ENCODE measurements at regions not wholly inside any gene's neighbourhood (a gene's known extent, or its start where the extent isn't known, plus 50 kb on each side); places are given as distances from the start of the nearest gene placed in this dataset.

DNA sequence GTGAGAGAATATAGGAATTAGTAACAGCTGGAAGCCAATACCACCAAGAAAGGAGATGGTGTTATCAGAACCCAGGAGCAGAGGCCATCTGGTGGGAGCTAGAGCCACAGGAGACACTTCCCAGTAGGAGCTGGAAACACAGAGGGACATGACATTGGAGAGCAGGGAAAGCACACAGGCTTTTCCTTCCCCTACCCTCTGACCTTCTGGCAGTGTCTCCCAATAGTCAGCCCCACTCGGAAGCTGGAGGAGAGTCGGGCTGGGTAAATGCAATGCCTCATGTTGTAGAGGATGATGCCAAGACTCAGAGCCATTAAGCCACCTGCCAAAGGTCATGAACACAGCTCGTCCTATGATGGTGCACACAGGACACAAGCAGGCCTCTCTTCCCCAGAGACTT is 538.5 kb downstream of the BCL11B start:
- no peak overlapping the region for H2AFZ ChIP-seq (ENCODE audit: low read length)
- H3K79me2 ChIP-seq (ENCODE audit: insufficient read depth, low read length), result no peaks in the 10 kb centered on the region
- ATAC-seq (no peak), DNase-seq (ENCODE audit: low spot score) (no peak), FAIRE-seq (no peak)
- intact Hi-C loops (cut with micrococcal nuclease; ENCODE audit: unreplicated experiment) (no loop called here), in situ Hi-C loops (cut with HindIII; ENCODE audit: extremely low pct_ligation_motif_present, low pct_unique_long_range_greater_than_20kb) (no loop called here)
- H3K9ac ChIP-seq (ENCODE audit: insufficient read depth, low read depth, low read length), result no peak overlapping the region
- H3K27me3 ChIP-seq (ENCODE audit: control insufficient read depth in 1 of 2, insufficient read depth in 2 of 2, low read length in 2 of 2), result no peaks in the 10 kb centered on the region
- H3K27ac ChIP-seq (ENCODE audit: extremely low read length, insufficient read depth, low read length), result no peak overlapping the region
- ChIA-PET CTCF (ENCODE audit: low intra/inter-chr PET ratio, low total read pairs) (no interaction called here), POLR2A (no interaction called here)
- no peaks in the 10 kb centered on the region for H3K4me1 ChIP-seq (ENCODE audit: insufficient read depth, low read length)
- no peaks in the 10 kb centered on the region for H3K36me3 ChIP-seq (replicated peaks in 1 of 2; ENCODE audit: control insufficient read depth in 1 of 2, insufficient read depth in 2 of 2, low read length in 2 of 2)
- TF ChIP-seq, protein P1, sequence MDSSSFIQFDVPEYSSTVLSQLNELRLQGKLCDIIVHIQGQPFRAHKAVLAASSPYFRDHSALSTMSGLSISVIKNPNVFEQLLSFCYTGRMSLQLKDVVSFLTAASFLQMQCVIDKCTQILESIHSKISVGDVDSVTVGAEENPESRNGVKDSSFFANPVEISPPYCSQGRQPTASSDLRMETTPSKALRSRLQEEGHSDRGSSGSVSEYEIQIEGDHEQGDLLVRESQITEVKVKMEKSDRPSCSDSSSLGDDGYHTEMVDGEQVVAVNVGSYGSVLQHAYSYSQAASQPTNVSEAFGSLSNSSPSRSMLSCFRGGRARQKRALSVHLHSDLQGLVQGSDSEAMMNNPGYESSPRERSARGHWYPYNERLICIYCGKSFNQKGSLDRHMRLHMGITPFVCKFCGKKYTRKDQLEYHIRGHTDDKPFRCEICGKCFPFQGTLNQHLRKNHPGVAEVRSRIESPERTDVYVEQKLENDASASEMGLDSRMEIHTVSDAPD (CRISPR knock-in tag; IDR thresholded peaks at IDR 0.05), result no peak
- TF ChIP-seq ZFAT (CRISPR knock-in tag; conservative IDR thresholded peaks at IDR 0.05), result no peak
- peaks cover 47% of the 10 kb centered on the region for H3K9me3 ChIP-seq (ENCODE audit: low read length)
- 26% methylated on average over 3 of the region's 3 CpGs for WGBS (ENCODE audit: low lambda C conversion rate)
- H3K4me2 ChIP-seq (ENCODE audit: low read depth, low read length), result no peak overlapping the region
- BruUV-seq (replicated peaks), result no TSS peak
- no peak overlapping the region for H3K4me3 ChIP-seq (replicated peaks in 1 of 3; ENCODE audit: insufficient read depth in 1 of 3, low read depth in 2 of 3, low read length in 3 of 3)
- H4K20me1 ChIP-seq (ENCODE audit: insufficient read depth, low read length), result no peaks in the 10 kb centered on the region

DNA sequence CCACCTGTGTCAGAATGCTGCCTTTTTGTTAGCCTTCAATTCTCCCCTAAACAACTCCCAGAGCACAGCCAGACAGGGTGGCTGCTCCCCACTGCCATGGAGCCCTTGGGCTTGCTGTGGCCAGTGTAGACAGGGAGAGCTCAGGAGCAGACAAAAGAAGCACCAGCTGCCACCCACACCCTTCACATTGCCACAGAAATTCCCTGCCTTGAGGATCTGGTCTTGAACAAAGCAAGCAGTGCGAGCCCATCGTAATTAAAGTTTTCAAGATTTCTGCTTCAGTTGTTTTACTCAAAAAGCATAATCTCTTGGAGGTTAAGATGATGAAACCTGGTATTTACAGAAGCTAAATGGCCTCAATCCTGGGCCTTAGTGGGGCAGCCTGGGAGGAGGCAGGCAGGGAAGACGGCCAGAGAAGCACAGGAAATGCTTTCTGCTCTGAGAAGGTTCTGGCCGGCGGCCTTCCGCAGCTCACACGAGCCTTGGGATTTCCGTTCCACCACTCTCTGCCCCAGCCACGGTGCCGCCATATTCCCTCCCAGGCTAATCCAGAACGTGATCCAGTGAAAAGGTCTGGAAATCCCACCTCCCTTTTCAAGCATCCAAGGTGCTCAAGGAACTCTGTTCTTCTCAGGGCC is 535.2 kb downstream of the BCL11B start:
- POLR2A ChIA-PET, result no interaction called here
- Histone ChIP-seq H3K36me3 (replicated peaks in 1 of 2; ENCODE audit: control insufficient read depth in 1 of 2, insufficient read depth in 2 of 2, low read length in 2 of 2) (no peaks in the 10 kb centered on the region), H4K20me1 (ENCODE audit: insufficient read depth, low read length) (no peaks in the 10 kb centered on the region), H3K27ac (ENCODE audit: extremely low read length, insufficient read depth, low read length) (no peak overlapping the region), H3K27me3 (ENCODE audit: control insufficient read depth in 1 of 2, insufficient read depth in 2 of 2, low read length in 2 of 2) (no peaks in the 10 kb centered on the region), H3K4me2 (ENCODE audit: low read depth, low read length) (no peak overlapping the region), H3K9me3 (ENCODE audit: low read length) (peaks cover 51% of the 10 kb centered on the region), H3K4me3 (replicated peaks in 1 of 3; ENCODE audit: insufficient read depth in 1 of 3, low read depth in 2 of 3, low read length in 3 of 3) (no peak overlapping the region), H2AFZ (ENCODE audit: low read length) (no peak overlapping the region), H3K9ac (ENCODE audit: insufficient read depth, low read depth, low read length) (no peak overlapping the region), H3K4me1 (ENCODE audit: insufficient read depth, low read length) (no peaks in the 10 kb centered on the region), H3K79me2 (ENCODE audit: insufficient read depth, low read length) (no peaks in the 10 kb centered on the region)
- in situ Hi-C loops (cut with HindIII; ENCODE audit: extremely low pct_ligation_motif_present, low pct_unique_long_range_greater_than_20kb) (no loop called here), intact Hi-C loops (cut with micrococcal nuclease; ENCODE audit: unreplicated experiment) (no loop called here)
- ATAC-seq (no peak), DNase-seq (ENCODE audit: low spot score) (no peak), FAIRE-seq (no peak)
- TF ChIP-seq MTF1 (CRISPR knock-in tag; IDR thresholded peaks at IDR 0.05) (no peak), PCBP1 (IDR thresholded peaks at IDR 0.05; ENCODE audit: borderline replicate concordance, low read depth, low read length) (no peak), KDM4B (CRISPR knock-in tag; IDR thresholded peaks at IDR 0.05) (no peak), ZNF746 (CRISPR knock-in tag; IDR thresholded peaks at IDR 0.05) (no peak), PLRG1 (conservative IDR thresholded peaks at IDR 0.05) (no peak), CBX2 (IDR thresholded peaks at IDR 0.05; ENCODE audit: low read depth, low read length) (no peak), CBX2 (CRISPR knock-in tag; IDR thresholded peaks at IDR 0.05; ENCODE audit: low read depth) (no peak), PHF21A (CRISPR knock-in tag; IDR thresholded peaks at IDR 0.05) (no peak), ZSCAN22 (CRISPR knock-in tag; IDR thresholded peaks at IDR 0.05) (no peak), NFKBIZ (CRISPR knock-in tag; IDR thresholded peaks at IDR 0.05) (no peak), ESRRA (CRISPR knock-in tag; IDR thresholded peaks at IDR 0.05; ENCODE audit: low read depth) (no peak)
- WGBS (ENCODE audit: low lambda C conversion rate), result 31% methylated on average over 8 of the region's 11 CpGs
- CTCF ChIA-PET (ENCODE audit: low intra/inter-chr PET ratio, low total read pairs), result no interaction called here
- no TSS peak for BruUV-seq (replicated peaks)

Data from HepG2 (cell line).